Upper lobe of left lung (tissue), 4 donors: ENCODE measurements at regions not wholly inside any gene's neighbourhood (a gene's known extent, or its start where the extent isn't known, plus 50 kb on each side); places are given as distances from the start of the nearest gene placed in this dataset.

Source experiments
- CTCF ChIP-seq, 6 experiments: fragments of 450-650 bp in 4 of 6; fragments of 200-600 bp in 2 of 6; sonication (generic) in 2 of 6; IDR thresholded peaks; one replicate each; pipeline ENCODE4 v1.5.1; 2016 to 2019; ENCODE audit warnings: antibody characterized with exemption in 6 of 6
- POLR2A ChIP-seq, 4 donors: fragments of 450-650 bp; IDR thresholded peaks; one replicate each; pipeline ENCODE4 v1.5.1; 2016 to 2017; ENCODE audit warnings: antibody characterized with exemption in 4 of 4, mild to moderate bottlenecking in 2 of 4

GRCh38 chrX:73270753-73271152 is 56.1 kb upstream of the NAP1L2 start:
- TF ChIP-seq CTCF (IDR thresholded peaks at IDR 0.05), result no peak
- TF ChIP-seq POLR2A (IDR thresholded peaks at IDR 0.05), result no peak
